WTC11 (cell line): ENCODE measurements at regions not wholly inside any gene's neighbourhood (a gene's known extent, or its start where the extent isn't known, plus 50 kb on each side); places are given as distances from the start of the nearest gene placed in this dataset.

Source experiments
- ATAC-seq: fragments of 200-7000 bp; cut with Tn5 transposase; 2 replicates; pipeline ENCODE4 v1.10.0; 2021; ENCODE audit warnings: mild to moderate bottlenecking, moderate library complexity
- CTCF ChIA-PET: fragments of 300-600 bp; sonication (Branson Sonifier 250); formaldehyde crosslinking; loops from one replicate; lab custom pipeline; 2021; ENCODE audit warnings: antibody characterized with exemption; lab: Charles Lee
- POLR2A ChIA-PET: fragments of 350-600 bp; sonication (Branson Sonifier 250); formaldehyde crosslinking; loops from one replicate; lab custom pipeline; 2021; ENCODE audit warnings: antibody characterized with exemption; lab: Charles Lee
- DNase-seq: peaks from one replicate; pipeline ENCODE4 v3.0.0; 2021; ENCODE audit warnings: low spot score
- H3K27ac Mint-ChIP-seq: 2 replicates; pipeline ENCODE4 v1.8.0; 2021; ENCODE audit warnings: mixed read lengths
- H3K27me3 Mint-ChIP-seq: 2 replicates; pipeline ENCODE4 v1.8.0; 2021; ENCODE audit warnings: low read depth, mild to moderate bottlenecking, moderate library complexity, mixed read lengths
- H3K36me3 Mint-ChIP-seq: 2 replicates; pipeline ENCODE4 v1.8.0; 2021; ENCODE audit warnings: mixed read lengths
- H3K4me1 Mint-ChIP-seq: 2 replicates; pipeline ENCODE4 v1.8.0; 2022; ENCODE audit warnings: mixed read lengths
- H3K4me3 Mint-ChIP-seq: 2 replicates; pipeline ENCODE4 v1.8.0; 2021; ENCODE audit warnings: mild to moderate bottlenecking, moderate library complexity, mixed read lengths
- H3K9me3 Mint-ChIP-seq: 2 replicates; pipeline ENCODE4 v1.8.0; 2021; ENCODE audit warnings: mixed read lengths
- CBFB ChIP-seq: sonication (generic); formaldehyde crosslinking; IDR thresholded peaks from 2 replicates; pipeline ENCODE4 v1.8.1; 2022; ENCODE audit warnings: mild to moderate bottlenecking, low read depth, missing genetic modification reagents
- CDX4 ChIP-seq: fragments of 250-450 bp; sonication (Bioruptor Pico); IDR thresholded peaks from 2 replicates; pipeline ENCODE4 v1.9.0; 2021; ENCODE audit warnings: moderate library complexity, mild to moderate bottlenecking, inconsistent platforms, borderline replicate concordance
- GABPB1 ChIP-seq: sonication (generic); formaldehyde crosslinking; IDR thresholded peaks from 2 replicates; pipeline ENCODE4 v1.8.1; 2023; ENCODE audit warnings: mild to moderate bottlenecking, missing genetic modification reagents
- IRF2 ChIP-seq: sonication (generic); formaldehyde crosslinking; IDR thresholded peaks from 2 replicates; pipeline ENCODE4 v1.8.0; 2022; ENCODE audit warnings: low read depth, missing genetic modification reagents, borderline replicate concordance
- JUN ChIP-seq: sonication (generic); formaldehyde crosslinking; IDR thresholded peaks from 2 replicates; pipeline ENCODE4 v1.8.0; 2023; ENCODE audit warnings: mild to moderate bottlenecking, missing genetic modification reagents
- KAT7 ChIP-seq: sonication (generic); formaldehyde crosslinking; IDR thresholded peaks from 2 replicates; pipeline ENCODE4 v1.8.1; 2023; ENCODE audit warnings: missing genetic modification reagents, mild to moderate bottlenecking, borderline replicate concordance
- MAX ChIP-seq: sonication (generic); formaldehyde crosslinking; IDR thresholded peaks from 2 replicates; pipeline ENCODE4 v1.8.0; 2022; ENCODE audit warnings: mild to moderate bottlenecking, missing genetic modification reagents
- MYBL2 ChIP-seq: sonication (generic); formaldehyde crosslinking; IDR thresholded peaks from 2 replicates; pipeline ENCODE4 v1.8.1; 2023; ENCODE audit warnings: mild to moderate bottlenecking, moderate library complexity, missing genetic modification reagents
- NFE2L1 ChIP-seq: sonication (generic); formaldehyde crosslinking; IDR thresholded peaks from 2 replicates; pipeline ENCODE4 v1.8.1; 2023; ENCODE audit warnings: missing genetic modification reagents
- NR3C1 ChIP-seq: sonication (generic); formaldehyde crosslinking; conservative IDR thresholded peaks from 2 replicates; pipeline ENCODE4 v1.8.1; 2023; ENCODE audit warnings: low read depth, mild to moderate bottlenecking, missing genetic modification reagents
- TEAD4 ChIP-seq: sonication (generic); formaldehyde crosslinking; IDR thresholded peaks from 2 replicates; pipeline ENCODE4 v1.8.0; 2022; ENCODE audit warnings: mild to moderate bottlenecking, missing genetic modification reagents
- ZBTB43 ChIP-seq: sonication (generic); formaldehyde crosslinking; IDR thresholded peaks from 2 replicates; pipeline ENCODE4 v1.8.1; 2023; ENCODE audit warnings: mild to moderate bottlenecking, missing genetic modification reagents
- ZMAT4 ChIP-seq: fragments of 250-450 bp; sonication (Bioruptor Pico); IDR thresholded peaks from 2 replicates; pipeline ENCODE4 v1.9.0; 2021; ENCODE audit warnings: mild to moderate bottlenecking
- ZNF138 ChIP-seq: sonication (generic); formaldehyde crosslinking; conservative IDR thresholded peaks from 2 replicates; pipeline ENCODE4 v1.8.1; 2022; ENCODE audit warnings: mild to moderate bottlenecking, moderate library complexity, missing genetic modification reagents
- ZNF281 ChIP-seq: sonication (generic); formaldehyde crosslinking; IDR thresholded peaks from 2 replicates; pipeline ENCODE4 v1.8.0; 2023; ENCODE audit warnings: mild to moderate bottlenecking, missing genetic modification reagents
- ZNF532 ChIP-seq: fragments of 250-450 bp; sonication (Bioruptor Pico); IDR thresholded peaks from 2 replicates; pipeline ENCODE4 v1.9.0; 2021; ENCODE audit warnings: mild to moderate bottlenecking, borderline replicate concordance
- ZNF671 ChIP-seq: fragments of 250-450 bp; sonication (Bioruptor Pico); IDR thresholded peaks from 2 replicates; pipeline ENCODE4 v1.8.0; 2021; ENCODE audit warnings: mild to moderate bottlenecking
- TF ChIP-seq, protein P1 (sequence below): fragments of 250-450 bp; sonication (Bioruptor Pico); IDR thresholded peaks from 2 replicates; pipeline ENCODE4 v1.9.0; 2021; ENCODE audit warnings: mild to moderate bottlenecking

DNA sequence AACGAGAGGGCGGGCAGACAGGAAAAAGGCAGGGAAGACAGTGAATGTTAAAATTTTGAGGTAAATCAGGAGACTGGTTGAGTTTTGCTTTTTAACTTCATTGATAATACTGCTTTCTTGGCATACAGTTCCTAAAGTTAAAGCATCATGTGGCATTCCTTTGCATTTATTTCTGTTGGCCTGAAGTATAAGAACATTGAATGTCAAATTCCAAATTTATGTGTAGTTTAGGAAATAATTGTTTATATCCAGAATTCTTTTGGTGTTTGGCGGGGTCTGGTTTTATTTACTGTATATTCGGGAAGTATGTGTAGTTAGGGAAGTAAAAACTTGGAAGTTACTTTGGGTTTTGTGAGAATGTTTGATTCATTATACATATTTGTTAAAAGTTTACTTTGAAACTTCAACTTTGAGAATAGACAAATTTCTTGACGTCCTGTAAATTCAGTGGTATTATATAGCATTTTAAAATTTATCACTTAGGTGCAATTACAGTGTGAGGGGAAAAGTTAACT, 83.2 kb downstream of the PTPDC1 start (continued):
- TF ChIP-seq GABPB1 (CRISPR knock-in tag): no peak

GRCh38 chr9:94168203-94169000, 84.1 kb downstream of the PTPDC1 start:
- TF ChIP-seq MAX (CRISPR knock-in tag) (no peak), MYBL2 (CRISPR knock-in tag) (no peak), ZBTB43 (CRISPR knock-in tag) (no peak), TEAD4 (CRISPR knock-in tag) (no peak), IRF2 (no peak), KAT7 (CRISPR knock-in tag) (no peak), NR3C1 (CRISPR knock-in tag) (no peak), CDX4 (CRISPR knock-in tag) (no peak), ZMAT4 (CRISPR knock-in tag) (no peak)
- TF ChIP-seq, protein P1, sequence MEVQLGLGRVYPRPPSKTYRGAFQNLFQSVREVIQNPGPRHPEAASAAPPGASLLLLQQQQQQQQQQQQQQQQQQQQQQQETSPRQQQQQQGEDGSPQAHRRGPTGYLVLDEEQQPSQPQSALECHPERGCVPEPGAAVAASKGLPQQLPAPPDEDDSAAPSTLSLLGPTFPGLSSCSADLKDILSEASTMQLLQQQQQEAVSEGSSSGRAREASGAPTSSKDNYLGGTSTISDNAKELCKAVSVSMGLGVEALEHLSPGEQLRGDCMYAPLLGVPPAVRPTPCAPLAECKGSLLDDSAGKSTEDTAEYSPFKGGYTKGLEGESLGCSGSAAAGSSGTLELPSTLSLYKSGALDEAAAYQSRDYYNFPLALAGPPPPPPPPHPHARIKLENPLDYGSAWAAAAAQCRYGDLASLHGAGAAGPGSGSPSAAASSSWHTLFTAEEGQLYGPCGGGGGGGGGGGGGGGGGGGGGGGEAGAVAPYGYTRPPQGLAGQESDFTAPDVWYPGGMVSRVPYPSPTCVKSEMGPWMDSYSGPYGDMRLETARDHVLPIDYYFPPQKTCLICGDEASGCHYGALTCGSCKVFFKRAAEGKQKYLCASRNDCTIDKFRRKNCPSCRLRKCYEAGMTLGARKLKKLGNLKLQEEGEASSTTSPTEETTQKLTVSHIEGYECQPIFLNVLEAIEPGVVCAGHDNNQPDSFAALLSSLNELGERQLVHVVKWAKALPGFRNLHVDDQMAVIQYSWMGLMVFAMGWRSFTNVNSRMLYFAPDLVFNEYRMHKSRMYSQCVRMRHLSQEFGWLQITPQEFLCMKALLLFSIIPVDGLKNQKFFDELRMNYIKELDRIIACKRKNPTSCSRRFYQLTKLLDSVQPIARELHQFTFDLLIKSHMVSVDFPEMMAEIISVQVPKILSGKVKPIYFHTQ (CRISPR knock-in tag): no peak
- Mint-ChIP-seq H3K36me3 (peaks cover 15% of the 10 kb centered on the region), H3K9me3 (peaks cover 3% of the 10 kb centered on the region; the same call in 1 of the 2 replicates), H3K27me3 (no peaks in the 10 kb centered on the region), H3K27ac (peak overlapping the region; percentile 98), H3K4me3 (peak overlapping the region; percentile 96), H3K4me1 (peaks cover 56% of the 10 kb centered on the region)
- ChIA-PET CTCF (interaction anchor here (0.9 to 1.0 kb wide), 2 partner anchors 102 to 155 kb away, joined by 3 read pairs; no protein-coding TSS in a partner anchor), POLR2A (interaction anchor here (0.6 to 1.0 kb wide), 3 partner anchors 11 to 131 kb away, joined by 3 to 8 read pairs (median 3); no protein-coding TSS in a partner anchor)
- DNase-seq (no peak), ATAC-seq (no peak)

DNA sequence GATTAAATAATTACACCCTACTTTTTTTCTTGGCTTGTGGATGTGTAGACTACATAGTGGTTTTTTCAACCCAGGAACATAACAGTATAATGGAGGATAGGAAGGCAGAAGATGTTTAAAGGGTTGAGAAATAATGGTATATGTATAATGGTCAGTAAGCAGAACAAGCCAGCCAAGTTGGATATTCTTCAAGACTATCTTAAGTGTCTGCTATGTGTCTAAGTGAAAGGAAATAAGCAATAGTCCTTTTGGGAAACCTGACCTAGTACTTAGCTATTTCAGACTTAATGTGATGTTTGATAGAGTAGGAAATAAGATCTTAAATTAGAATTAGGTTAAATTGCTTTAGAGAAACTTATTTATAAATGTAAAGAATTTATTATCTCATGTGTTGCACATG, 85.7 kb downstream of the PTPDC1 start:
- ATAC-seq: no peak
- Mint-ChIP-seq H3K4me3 (peak overlapping the region; percentile 19), H3K9me3 (peaks cover 3% of the 10 kb centered on the region; the same call in 1 of the 2 replicates), H3K36me3 (peaks cover 25% of the 10 kb centered on the region), H3K27ac (peak overlapping the region; percentile 46), H3K27me3 (no peaks in the 10 kb centered on the region), H3K4me1 (peaks cover 65% of the 10 kb centered on the region)
- ChIA-PET POLR2A (no interaction called here), CTCF (interaction anchor here (1.7 kb wide), 1 partner anchor 43 kb away, joined by 4 read pairs; no protein-coding TSS in a partner anchor)
- DNase-seq: no peak
- no peak for TF ChIP-seq ZNF532
- no peak for TF ChIP-seq ZNF281 (CRISPR knock-in tag)
- no peak for TF ChIP-seq NFE2L1 (CRISPR knock-in tag)
- no peak for TF ChIP-seq CBFB (CRISPR knock-in tag)
- no peak for TF ChIP-seq GABPB1 (CRISPR knock-in tag)
- no peak for TF ChIP-seq JUN (CRISPR knock-in tag)
- no peak for TF ChIP-seq ZNF671 (CRISPR knock-in tag)
- TF ChIP-seq ZNF138 (CRISPR knock-in tag): no peak
